LNCAP (cell line): ENCODE measurements at regions not wholly inside any gene's neighbourhood (a gene's known extent, or its start where the extent isn't known, plus 50 kb on each side); places are given as distances from the start of the nearest gene placed in this dataset.

Experiments
- TF ChIP-seq, protein P1 (sequence below): fragments of 450-650 bp; IDR thresholded peaks from 2 replicates; pipeline ENCODE4 v1.5.1; 2017; ENCODE audit warnings: mild to moderate bottlenecking

DNA sequence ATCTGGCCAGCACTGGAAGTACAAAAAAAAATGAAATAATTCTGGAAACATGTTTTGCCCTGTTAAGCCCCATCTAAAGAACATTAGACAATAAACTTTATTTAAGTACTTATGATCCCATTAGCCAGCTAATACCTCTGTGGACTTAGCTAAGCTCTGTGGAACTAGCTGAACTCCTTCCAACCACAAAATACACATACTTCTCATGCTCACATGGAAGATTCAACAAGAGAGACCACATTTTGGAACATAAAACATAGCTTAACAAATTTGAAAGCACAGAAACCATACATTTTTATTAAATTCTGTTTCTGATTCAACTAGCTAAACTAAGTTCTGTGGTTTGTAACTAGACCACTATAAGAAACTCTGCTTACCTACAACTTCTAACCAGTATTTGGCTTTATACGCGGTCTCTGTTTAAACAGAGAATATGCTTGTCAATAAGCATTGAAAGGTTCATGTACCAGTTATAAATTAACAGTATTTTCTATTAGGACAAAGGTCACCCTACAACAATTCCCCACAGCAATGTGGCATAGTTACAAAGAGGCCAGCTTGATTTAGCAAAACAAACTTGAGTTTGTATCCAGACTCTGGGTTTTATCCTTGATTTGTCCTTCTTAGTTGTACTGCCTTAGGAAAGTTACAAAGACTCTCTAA, 300.1 kb downstream of the C12orf50 start:
- TF ChIP-seq, protein P1, sequence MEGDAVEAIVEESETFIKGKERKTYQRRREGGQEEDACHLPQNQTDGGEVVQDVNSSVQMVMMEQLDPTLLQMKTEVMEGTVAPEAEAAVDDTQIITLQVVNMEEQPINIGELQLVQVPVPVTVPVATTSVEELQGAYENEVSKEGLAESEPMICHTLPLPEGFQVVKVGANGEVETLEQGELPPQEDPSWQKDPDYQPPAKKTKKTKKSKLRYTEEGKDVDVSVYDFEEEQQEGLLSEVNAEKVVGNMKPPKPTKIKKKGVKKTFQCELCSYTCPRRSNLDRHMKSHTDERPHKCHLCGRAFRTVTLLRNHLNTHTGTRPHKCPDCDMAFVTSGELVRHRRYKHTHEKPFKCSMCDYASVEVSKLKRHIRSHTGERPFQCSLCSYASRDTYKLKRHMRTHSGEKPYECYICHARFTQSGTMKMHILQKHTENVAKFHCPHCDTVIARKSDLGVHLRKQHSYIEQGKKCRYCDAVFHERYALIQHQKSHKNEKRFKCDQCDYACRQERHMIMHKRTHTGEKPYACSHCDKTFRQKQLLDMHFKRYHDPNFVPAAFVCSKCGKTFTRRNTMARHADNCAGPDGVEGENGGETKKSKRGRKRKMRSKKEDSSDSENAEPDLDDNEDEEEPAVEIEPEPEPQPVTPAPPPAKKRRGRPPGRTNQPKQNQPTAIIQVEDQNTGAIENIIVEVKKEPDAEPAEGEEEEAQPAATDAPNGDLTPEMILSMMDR = no peak

DNA sequence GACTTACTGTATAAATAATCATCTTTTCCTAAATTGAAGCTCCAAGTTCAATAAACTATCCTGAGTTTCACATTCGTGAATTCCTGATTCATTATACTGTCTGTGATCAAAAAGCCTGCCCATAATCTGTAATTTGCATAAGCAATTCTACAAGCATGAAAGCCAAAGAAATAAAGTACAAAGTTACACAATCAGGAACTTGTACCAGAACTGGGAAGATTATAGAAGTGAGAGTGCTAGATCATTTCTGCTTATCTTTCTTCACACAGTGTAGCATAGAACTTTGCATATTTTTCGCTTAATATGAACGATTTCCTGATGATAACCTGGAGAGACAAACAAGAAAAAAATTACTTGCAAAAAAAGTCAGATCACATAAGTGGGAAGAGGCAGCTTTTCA, 308.2 kb downstream of the C12orf50 start:
- TF ChIP-seq, protein P1 = no peak

DNA sequence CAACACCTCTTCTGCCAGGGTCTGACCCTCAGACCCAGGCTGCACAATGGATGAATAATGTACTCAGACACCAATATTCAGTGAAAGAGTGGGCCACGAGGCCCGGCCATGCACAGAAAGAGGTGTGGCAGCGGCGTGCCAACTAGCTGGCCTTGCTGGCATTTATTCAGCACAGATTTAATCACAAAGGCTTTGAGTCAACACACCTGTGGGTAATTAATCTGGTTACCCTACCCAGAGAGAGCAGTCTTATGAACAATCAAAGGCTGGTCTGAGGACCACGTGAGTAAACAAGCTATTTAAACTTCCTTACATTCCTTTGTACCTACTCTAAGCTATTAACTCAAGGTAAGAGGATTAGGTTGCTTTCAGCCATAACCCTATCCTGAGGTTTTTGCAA, 324.8 kb downstream of the C12orf50 start:
- TF ChIP-seq, protein P1 = no peak

DNA sequence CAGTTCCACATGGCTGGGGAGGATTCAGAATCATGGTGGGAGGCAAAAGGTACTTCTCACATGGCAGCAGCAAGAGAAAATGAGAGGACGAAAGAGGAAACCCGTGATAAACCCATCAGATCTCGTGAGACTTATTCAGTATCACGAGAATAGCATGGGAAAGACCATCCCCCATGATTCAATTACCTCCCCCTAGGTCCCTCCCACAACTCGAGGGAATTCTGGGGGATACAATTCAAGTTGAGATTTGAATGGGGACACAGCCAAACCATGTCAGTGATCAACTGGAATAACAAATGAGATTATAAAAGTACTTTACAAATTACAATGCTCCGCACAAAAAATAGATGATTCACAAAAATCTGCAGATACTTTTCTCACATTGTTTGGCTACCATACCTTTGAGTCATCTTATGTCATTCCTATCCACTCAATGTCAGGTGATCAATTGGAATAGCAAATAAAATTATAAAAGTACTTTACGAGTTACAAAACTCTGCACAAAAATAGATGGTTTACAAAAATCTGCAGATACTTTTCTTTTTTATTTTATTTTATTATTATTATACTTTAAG, 338.9 kb downstream of the C12orf50 start:
- TF ChIP-seq, protein P1 = no peak

DNA sequence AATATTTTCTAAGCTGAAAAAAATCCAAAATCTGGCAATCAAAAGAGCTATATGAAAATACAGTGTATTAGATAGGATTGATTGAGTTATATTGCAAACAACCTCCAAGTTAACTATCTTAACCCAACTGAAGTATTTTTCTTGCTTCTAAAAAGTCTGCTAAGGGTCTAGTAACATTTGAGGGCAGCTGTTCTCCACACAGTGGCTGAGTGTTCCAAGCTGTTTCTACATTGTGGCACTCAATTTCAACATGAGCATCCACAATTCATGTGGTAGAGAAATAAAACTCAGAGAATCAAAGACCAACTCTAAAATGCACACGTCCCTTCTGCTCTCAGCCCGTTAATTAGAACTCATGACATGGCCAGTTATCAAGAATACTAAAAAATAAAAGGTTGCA, 340.0 kb downstream of the C12orf50 start:
- TF ChIP-seq, protein P1 = no peak

DNA sequence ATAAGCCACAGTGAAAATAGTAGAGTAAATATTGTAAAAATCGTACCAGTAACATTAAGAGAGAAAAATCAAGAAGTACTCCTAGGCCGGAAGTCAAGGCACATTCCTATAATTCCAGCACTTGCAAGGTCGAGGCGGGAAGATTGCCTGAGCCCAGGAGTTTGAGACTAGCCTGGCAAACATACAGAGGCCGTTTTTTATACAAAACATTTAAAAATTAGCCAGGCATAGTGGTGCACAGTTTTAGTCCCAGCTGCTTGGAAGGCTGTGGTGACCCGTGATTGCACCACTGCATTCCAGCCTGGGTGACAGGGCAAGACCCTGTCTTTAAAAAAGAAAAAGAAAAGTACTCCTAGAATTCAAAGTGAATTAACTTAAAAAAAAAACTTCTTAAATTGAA, 341.8 kb downstream of the C12orf50 start:
- TF ChIP-seq, protein P1 = no peak

DNA sequence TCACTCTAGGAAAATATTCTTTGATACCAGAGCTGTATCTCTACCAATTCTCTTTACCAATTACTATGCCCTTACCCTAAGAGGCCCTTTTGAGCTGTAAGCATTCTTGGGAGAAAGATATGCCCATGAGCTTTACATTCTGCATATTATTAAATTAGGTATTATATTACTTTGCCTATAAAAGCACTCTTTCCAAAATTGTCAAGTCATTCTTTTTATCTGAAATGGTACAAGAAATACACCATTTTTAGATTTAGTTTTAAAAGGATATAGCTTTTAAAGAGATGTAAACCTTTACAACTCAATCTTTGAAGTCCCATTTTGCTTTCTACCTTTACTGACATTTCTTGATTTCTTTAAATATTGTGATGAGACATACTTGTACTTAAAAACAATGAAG, 343.5 kb downstream of the C12orf50 start:
- TF ChIP-seq, protein P1 = no peak
